Endodermal cell (in vitro differentiated cells): ENCODE measurements at regions not wholly inside any gene's neighbourhood (a gene's known extent, or its start where the extent isn't known, plus 50 kb on each side); places are given as distances from the start of the nearest gene placed in this dataset.

Experiments used
- DNase-seq: peaks from one replicate; pipeline ENCODE4 v3.0.0-alpha.2; 2017
- H3K27ac ChIP-seq: 2 replicates; pipeline ENCODE4 v1.5.1; 2013; ENCODE audit warnings: mild to moderate bottlenecking, low read depth, low read length, moderate library complexity
- H3K27me3 ChIP-seq: 2 replicates; pipeline ENCODE4 v1.6.1; 2013; ENCODE audit warnings: mild to moderate bottlenecking, low read length, moderate library complexity; ENCODE audit not compliant: insufficient read depth, control insufficient read depth, poor library complexity, severe bottlenecking
- H3K36me3 ChIP-seq: 2 replicates; pipeline ENCODE4 v1.7.0; 2013; ENCODE audit warnings: mild to moderate bottlenecking, low read length, moderate library complexity; ENCODE audit not compliant: control insufficient read depth, insufficient read depth
- H3K4me1 ChIP-seq: one replicate; pipeline ENCODE4 v1.7.0; 2013; ENCODE audit warnings: low read length; ENCODE audit not compliant: control insufficient read depth, insufficient read depth
- H3K4me3 ChIP-seq: 2 replicates; pipeline ENCODE4 v1.5.1; 2013; ENCODE audit warnings: mild to moderate bottlenecking, low read length, moderate library complexity
- H3K9ac ChIP-seq: 2 replicates; pipeline ENCODE4 v1.6.1; 2013; ENCODE audit warnings: mild to moderate bottlenecking, low read length, moderate library complexity; ENCODE audit not compliant: poor library complexity, severe bottlenecking; ENCODE audit errors: extremely low read depth
- H3K9me3 ChIP-seq: 2 replicates; pipeline ENCODE4 v1.6.1; 2013; ENCODE audit warnings: mild to moderate bottlenecking, low read length, moderate library complexity; ENCODE audit not compliant: control insufficient read depth
- H3K27ac Mint-ChIP-seq: 2 replicates; pipeline ENCODE4 v1.8.0; 2020; ENCODE audit warnings: mixed read lengths
- H3K27me3 Mint-ChIP-seq: 2 replicates; pipeline ENCODE4 v1.8.0; 2021; ENCODE audit warnings: mild to moderate bottlenecking, mixed read lengths; ENCODE audit not compliant: insufficient read depth
- H3K36me3 Mint-ChIP-seq: 2 replicates; pipeline ENCODE4 v1.8.0; 2020; ENCODE audit warnings: low read depth, mixed read lengths
- H3K4me1 Mint-ChIP-seq: 2 replicates; pipeline ENCODE4 v1.8.0; 2020; ENCODE audit warnings: mixed read lengths
- H3K4me3 Mint-ChIP-seq: 2 replicates; pipeline ENCODE4 v1.8.0; 2020; ENCODE audit warnings: mild to moderate bottlenecking, moderate library complexity, mixed read lengths
- H3K9me3 Mint-ChIP-seq: 2 replicates; pipeline ENCODE4 v1.8.0; 2020; ENCODE audit warnings: mild to moderate bottlenecking, mixed read lengths
- WGBS, 2 experiments: methylation state at CpG; one replicate each; pipeline versions ENCODE4 v1.1.5 to v1.1.7; 2013; ENCODE audit warnings: missing lambda C conversion rate in 2 of 2, mixed read lengths in 1 of 2; ENCODE audit not compliant: insufficient coverage in 1 of 2, insufficient read length in 1 of 2; 5-methylcytosine and 5-hydroxymethylcytosine counted together
- TF ChIP-seq, protein P1 (sequence below): fragments of 200-600 bp; sonication (generic); conservative IDR thresholded peaks from 2 replicates; pipeline ENCODE4 v1.5.0; 2021; ENCODE audit warnings: antibody characterized with exemption, mild to moderate bottlenecking

DNA sequence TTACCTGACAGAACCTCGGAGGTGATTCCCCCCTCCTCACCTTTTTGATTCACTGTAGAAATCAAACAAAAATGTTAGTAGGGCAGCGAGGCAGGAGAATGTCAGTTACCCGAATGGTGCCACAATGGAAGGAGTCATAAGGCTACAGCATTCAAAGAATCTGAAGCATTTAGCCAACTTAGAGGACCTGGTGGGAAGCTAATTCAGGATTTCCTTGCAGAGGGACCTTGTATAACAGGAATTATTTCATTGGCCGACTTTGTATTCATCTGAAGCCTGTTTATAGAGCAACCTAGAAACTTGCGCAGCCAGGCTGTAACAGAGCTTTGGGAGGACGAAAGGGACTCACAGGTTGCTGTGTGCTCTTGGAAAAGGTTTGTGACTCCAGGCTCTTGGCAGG is 129.1 kb upstream of the MMADHC start:
- H3K4me3 Mint-ChIP-seq, result no peak overlapping the region
- 75 to 84% methylated on average over 4 to 6 of the region's 6 CpGs for WGBS, 2 experiments
- no peak overlapping the region for H3K4me3 ChIP-seq
- no peak overlapping the region for H3K9ac ChIP-seq
- H3K9me3 ChIP-seq, result no peaks in the 10 kb centered on the region
- TF ChIP-seq, protein P1, sequence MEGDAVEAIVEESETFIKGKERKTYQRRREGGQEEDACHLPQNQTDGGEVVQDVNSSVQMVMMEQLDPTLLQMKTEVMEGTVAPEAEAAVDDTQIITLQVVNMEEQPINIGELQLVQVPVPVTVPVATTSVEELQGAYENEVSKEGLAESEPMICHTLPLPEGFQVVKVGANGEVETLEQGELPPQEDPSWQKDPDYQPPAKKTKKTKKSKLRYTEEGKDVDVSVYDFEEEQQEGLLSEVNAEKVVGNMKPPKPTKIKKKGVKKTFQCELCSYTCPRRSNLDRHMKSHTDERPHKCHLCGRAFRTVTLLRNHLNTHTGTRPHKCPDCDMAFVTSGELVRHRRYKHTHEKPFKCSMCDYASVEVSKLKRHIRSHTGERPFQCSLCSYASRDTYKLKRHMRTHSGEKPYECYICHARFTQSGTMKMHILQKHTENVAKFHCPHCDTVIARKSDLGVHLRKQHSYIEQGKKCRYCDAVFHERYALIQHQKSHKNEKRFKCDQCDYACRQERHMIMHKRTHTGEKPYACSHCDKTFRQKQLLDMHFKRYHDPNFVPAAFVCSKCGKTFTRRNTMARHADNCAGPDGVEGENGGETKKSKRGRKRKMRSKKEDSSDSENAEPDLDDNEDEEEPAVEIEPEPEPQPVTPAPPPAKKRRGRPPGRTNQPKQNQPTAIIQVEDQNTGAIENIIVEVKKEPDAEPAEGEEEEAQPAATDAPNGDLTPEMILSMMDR, result no peak
- no peaks in the 10 kb centered on the region for H3K36me3 Mint-ChIP-seq
- peaks cover 6% of the 10 kb centered on the region for H3K4me1 Mint-ChIP-seq
- peak; percentile 54 for DNase-seq
- no peaks in the 10 kb centered on the region for H3K27me3 ChIP-seq
- no peaks in the 10 kb centered on the region for H3K36me3 ChIP-seq
- no peaks in the 10 kb centered on the region for H3K9me3 Mint-ChIP-seq
- no peak overlapping the region for H3K27ac Mint-ChIP-seq
- no peaks in the 10 kb centered on the region for H3K4me1 ChIP-seq
- H3K27me3 Mint-ChIP-seq, result no peaks in the 10 kb centered on the region
- H3K27ac ChIP-seq, result no peak overlapping the region

DNA sequence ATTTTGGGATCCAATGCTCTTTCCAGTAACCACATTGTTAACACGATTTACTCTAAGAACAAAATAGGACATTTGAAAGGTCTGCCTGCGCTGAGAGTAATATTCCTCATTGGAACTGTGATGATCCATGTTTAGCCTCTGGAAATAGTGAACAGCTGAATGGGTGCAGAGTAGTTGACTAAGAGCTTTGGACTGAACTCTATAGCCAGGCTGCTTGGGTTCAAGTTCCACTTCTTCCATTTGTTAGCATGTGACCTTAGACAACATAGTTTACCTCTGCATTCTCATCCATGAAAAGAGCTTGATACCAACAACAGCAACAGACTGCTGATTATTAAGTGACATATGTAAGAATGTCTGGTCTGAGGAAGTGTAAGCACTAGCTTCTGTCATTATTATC is 128.3 kb upstream of the MMADHC start:
- no peaks in the 10 kb centered on the region for H3K36me3 Mint-ChIP-seq
- H3K27ac ChIP-seq, result no peak overlapping the region
- 91 to 94% methylated on average over 2 of the region's 2 CpGs for WGBS, 2 experiments

GRCh38 chr2:149715005-149715592 is 127.5 kb upstream of the MMADHC start:
- Mint-ChIP-seq H3K9me3 (no peaks in the 10 kb centered on the region), H3K36me3 (no peaks in the 10 kb centered on the region), H3K4me1 (peaks cover 3% of the 10 kb centered on the region), H3K27me3 (no peaks in the 10 kb centered on the region), H3K27ac (no peak overlapping the region), H3K4me3 (no peak overlapping the region)
- Histone ChIP-seq H3K36me3 (no peaks in the 10 kb centered on the region), H3K9ac (no peak overlapping the region), H3K4me3 (no peak overlapping the region), H3K9me3 (no peaks in the 10 kb centered on the region), H3K27ac (no peak overlapping the region), H3K4me1 (no peaks in the 10 kb centered on the region), H3K27me3 (no peaks in the 10 kb centered on the region)
- 63 to 76% methylated on average over 1 to 3 of the region's 3 CpGs for WGBS, 2 experiments
- TF ChIP-seq, protein P1, result peak; percentile 81
- DNase-seq, result peak; percentile 78

More for the DNA sequence above, 128.3 kb upstream of the MMADHC start:
- Histone ChIP-seq H3K27me3 (no peaks in the 10 kb centered on the region), H3K36me3 (no peaks in the 10 kb centered on the region), H3K4me1 (no peaks in the 10 kb centered on the region), H3K9me3 (no peaks in the 10 kb centered on the region), H3K9ac (no peak overlapping the region), H3K4me3 (no peak overlapping the region)
- Mint-ChIP-seq H3K4me3 (no peak overlapping the region), H3K9me3 (no peaks in the 10 kb centered on the region), H3K27me3 (no peaks in the 10 kb centered on the region), H3K4me1 (peaks cover 3% of the 10 kb centered on the region), H3K27ac (no peak overlapping the region)
- TF ChIP-seq, protein P1, result no peak
- no peak for DNase-seq
